GM21576 (cell line): ENCODE measurements at regions not wholly inside any gene's neighbourhood (a gene's known extent, or its start where the extent isn't known, plus 50 kb on each side); places are given as distances from the start of the nearest gene placed in this dataset.
"Not testable (repeated sequence)": the region's sequence is repeated elsewhere in the genome, so short reads cannot be mapped to it uniquely, and the experiment has no call there.

Experiments used
- ATAC-seq: cut with Tn5 transposase; IDR thresholded peaks from one replicate; pipeline ENCODE4 v1.9.1; 2021; ENCODE audit warnings: mild to moderate bottlenecking, moderate library complexity; ENCODE audit not compliant: unreplicated experiment

GRCh38 chr3:194908496-194908895, 222.8 kb downstream of the FAM43A start:
- no peak for ATAC-seq

DNA sequence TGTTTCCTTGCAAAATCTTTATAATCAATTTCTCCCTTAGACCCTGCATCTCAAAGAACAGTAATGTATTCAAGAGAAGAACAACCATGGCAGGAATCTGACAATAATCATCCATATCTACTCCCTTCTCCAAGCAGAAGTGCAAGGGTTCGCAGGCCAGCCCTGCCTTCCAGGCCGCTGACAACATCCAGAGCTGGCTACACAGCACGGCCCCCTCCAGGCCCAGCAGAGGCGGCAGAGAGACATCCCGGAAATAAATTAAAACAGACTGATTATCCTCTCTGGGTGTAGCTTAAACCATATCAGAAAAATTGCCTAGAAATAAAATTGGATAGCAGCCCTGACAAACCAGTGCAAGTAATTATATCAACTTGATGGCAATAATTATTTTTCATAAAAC, 223.3 kb downstream of the FAM43A start:
- no peak for ATAC-seq

GRCh38 chr3:194910414-194910984, 224.8 kb downstream of the FAM43A start:
- no peak for ATAC-seq

DNA sequence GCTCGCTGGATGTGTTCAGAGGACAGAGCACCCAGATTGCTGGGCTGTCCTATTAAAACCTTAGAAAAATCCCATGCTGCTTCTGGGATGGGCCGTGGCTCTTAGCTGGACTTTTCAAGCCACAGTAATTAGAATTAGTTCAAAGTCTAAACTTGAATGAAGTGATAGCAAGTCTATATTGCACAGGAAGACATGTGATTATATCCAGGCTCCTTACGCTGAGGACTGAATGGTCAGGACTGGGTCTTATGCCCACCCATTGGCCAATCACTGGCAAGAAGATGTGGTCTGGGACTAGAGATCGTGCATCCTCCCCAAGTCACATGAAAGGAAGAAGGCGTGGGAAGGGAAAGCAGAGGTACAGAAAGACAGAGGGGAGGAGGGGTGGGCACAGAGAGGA, 227.6 kb downstream of the FAM43A start:
- no peak for ATAC-seq

GRCh38 chr3:194924889-194925288, 239.2 kb downstream of the FAM43A start:
- ATAC-seq, result not testable (repeated sequence)

DNA sequence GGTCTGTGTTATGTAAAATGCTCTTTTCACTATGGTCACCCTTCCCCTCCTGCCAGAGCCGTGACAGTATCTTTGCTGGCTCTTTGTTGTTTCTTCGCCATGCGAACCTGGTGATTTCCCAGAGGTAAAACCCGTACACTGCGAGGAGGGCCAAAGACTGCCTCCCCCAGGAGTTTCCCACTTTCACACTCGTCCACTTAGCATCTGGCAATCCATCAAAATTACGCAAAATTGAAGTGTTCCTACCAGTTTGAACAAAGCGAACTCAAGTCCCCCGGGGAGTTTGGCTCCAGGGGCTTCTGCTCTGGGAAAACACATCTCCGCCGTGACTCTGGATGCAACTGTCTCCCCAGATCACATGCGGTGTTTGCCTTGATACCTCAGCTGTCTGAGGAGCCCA, 239.9 kb downstream of the FAM43A start:
- no peak for ATAC-seq

GRCh38 chr3:194928227-194928626, 242.5 kb downstream of the FAM43A start:
- no peak for ATAC-seq

DNA sequence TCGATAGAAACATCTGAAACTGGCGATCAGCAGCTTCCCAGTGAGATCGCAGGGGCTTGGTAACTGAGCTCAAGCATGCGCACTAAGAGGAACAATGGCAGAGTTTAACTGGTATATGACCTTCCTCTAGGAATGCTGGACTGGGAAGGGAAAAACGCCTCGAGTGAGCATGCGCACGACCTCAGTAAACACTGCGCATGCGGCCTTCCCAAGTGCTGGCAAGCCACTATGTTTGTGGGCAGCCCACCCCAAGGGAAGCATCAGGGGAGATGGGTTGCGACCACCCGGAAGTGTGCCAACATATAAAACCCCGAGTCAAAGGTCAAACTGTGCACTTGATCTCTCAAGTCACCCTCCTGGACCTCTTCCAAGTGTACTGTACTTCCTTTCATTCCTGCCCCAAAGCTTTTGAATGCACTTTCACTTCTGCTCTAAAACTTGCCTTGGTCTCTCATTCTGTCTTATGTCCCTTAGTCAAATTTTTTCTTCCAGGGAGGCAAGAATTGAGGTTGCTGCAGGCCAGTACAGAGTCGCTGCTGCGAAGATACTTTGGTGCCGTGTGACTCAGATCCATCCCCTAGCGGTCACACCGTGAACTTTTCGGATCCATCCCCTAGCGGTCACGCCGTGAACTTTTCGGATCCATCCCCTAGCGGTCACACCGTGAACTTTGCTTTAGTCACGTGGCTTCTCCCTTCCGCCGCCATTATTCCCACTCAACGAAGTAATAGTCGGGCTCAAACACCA, 243.3 kb downstream of the FAM43A start:
- ATAC-seq, result no peak

GRCh38 chr3:194929578-194929960, 243.9 kb downstream of the FAM43A start:
- no peak for ATAC-seq

DNA sequence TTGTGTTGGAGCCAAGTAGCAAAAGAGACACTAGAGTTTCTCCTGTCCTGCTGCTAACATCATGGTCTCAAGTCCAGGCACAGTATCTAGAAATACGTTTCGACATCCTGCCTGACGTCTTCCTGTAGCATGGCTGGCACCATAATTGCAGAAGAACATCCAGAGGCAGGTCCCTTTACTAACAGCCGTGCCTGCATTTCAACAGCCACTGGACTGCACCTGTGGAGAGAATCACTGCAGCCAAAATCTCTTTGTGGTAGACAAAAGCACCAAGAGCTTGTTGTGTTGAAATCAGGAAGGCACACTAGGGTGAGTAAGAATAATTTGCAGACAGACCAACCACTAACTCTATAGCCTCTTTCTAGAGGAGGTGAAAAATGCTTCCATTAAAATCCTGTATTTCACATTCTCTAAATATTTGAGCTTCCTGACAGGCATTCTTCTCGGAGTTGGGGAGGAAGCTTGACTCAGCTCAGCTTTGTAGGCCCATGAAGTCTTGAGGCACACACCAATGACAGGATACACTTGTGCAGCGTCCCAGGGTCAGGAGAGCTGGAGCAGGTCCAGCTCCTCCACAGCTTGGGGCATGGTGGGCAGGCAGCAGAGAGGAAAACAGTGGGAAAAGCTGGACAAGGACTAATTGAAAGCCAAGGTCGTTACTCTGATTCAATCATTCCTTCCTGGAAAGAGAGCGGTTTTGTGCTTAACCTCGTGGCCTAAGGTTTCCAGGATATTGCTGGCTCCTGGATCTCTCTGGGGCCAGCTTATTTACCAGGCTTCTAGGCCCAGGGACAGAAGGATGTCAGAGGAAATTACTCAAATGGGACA, 244.9 kb downstream of the FAM43A start:
- no peak for ATAC-seq

DNA sequence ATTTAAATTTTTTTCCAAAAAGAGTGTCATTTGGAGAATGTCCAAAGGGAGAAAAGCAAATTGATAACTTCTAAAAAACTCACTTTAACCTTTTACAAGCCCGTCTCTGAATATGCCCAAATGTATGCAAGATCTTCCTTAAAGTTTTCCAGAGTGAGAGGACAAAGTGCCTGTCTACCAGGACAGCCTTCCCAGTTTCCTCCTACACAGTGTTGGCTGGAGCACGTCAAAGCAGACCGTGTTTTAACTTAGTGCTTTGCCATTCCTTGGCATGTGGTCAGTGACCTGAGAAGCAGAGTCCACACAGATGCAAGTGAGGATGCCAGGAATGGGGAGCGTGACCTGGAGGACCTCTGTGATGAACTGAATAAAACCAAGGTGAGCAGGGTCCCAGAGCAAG, 245.7 kb downstream of the FAM43A start:
- ATAC-seq, result no peak

GRCh38 chr3:194931865-194932264, 246.2 kb downstream of the FAM43A start:
- no peak for ATAC-seq

- ATAC-seq, result no peak
Observed at GRCh38 chr3:194933465-194933864, 247.8 kb downstream of the FAM43A start.

GRCh38 chr3:194935061-194935460, 249.4 kb downstream of the FAM43A start:
- ATAC-seq, result no peak

DNA sequence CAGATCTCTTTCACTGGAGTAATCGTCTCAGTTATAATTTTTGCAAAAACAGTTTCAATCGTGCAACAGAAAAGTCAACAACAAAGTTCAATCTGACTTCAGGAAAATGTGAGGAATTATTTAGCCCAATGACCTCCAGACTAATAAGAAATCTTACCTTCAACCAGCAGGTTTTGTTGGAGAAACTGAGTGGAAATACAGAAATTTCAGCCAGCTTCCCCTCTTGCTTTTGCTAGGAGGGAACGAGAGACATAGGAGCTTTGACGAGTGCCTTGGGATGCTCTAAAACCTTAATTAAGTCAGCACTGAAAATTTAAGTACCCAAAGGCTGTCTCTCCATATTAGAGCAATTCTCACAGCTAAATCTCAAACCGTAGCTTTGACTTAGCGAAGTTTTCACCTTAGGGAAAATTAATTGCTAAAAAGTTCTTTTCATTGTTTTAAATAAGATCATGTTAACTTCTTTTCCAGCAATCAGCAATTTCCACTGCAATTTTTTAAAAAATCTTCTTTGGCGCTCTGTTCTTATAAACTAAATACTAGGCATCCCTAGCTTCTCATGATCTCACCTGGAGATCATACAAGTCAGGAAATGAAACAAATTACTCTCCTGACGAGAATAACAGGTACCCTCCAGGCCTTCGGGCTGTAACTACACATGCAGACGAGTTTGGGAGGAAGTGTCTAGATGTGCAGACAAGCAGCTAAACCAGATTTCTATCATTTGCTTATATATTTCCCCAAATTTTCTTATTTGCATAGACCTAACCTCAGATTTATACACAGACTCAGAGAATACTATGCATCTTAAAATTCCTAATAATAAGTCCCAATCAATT, 250.2 kb downstream of the FAM43A start:
- no peak for ATAC-seq

DNA sequence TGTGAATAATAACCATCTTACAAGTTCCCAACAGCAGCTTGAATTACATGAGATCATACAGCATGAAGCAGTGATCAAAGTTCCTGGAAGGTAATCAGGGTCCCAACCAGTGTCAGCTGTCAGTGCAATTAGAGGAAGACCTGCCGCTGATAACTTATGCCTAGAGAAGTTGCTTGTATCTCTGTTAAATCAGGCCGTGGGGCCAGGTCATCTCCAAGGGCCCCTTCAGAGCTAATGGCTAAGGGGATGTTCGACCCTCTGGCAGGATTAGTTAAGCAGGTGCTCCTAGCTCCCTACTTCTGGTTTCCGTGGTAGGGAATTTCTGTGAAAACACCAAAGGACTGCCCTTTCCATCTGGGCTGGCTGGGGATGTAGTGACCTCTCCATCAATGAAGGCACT, 251.0 kb downstream of the FAM43A start:
- no peak for ATAC-seq

- ATAC-seq, result no peak
Observed at GRCh38 chr3:194937144-194937543, 251.5 kb downstream of the FAM43A start.

- no peak for ATAC-seq
Observed at GRCh38 chr3:194937882-194938321, 252.2 kb downstream of the FAM43A start.

- ATAC-seq, result no peak
Observed at GRCh38 chr3:194938845-194939531, 253.3 kb downstream of the FAM43A start.

DNA sequence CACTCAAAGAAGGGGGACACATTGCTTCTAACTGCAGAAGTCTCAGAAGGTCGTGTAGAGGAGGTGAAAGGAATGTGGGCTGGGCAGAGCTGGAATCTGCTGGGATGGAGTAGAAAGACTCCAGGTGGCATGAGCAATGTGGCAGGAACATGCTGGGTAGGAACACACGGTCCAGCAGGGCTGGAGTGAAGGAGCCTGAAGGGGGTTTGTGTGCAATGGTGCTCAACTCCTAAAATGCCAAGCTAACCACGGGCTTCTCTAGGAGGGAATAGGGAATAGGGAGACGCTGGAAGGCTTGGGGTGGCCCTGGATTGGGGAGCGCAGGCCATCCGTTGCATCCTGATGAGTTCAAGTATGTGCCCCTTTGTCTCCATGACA, 253.8 kb downstream of the FAM43A start:
- ATAC-seq, result no peak
